HG02623 (cell line): ENCODE measurements at regions not wholly inside any gene's neighbourhood (a gene's known extent, or its start where the extent isn't known, plus 50 kb on each side); places are given as distances from the start of the nearest gene placed in this dataset.
A peak's percentile ranks its signal among the peaks of the same experiment; 100 is the strongest.
"Not testable (repeated sequence)": the region's sequence is repeated elsewhere in the genome, so short reads cannot be mapped to it uniquely, and the experiment has no call there.

Experiments
- ATAC-seq: cut with Tn5 transposase; IDR thresholded peaks from one replicate; pipeline ENCODE4 v1.9.1; 2021; ENCODE audit warnings: moderate library complexity; ENCODE audit not compliant: unreplicated experiment

- ATAC-seq, result no peak
These were observed 116.2 kb downstream of the RND3 start for GRCh38 chr2:150371044-150371818.

GRCh38 chr2:150370561-150370960, 116.9 kb downstream of the RND3 start:
- ATAC-seq, result no peak

GRCh38 chr2:150369862-150370261, 117.6 kb downstream of the RND3 start:
- ATAC-seq, result no peak

GRCh38 chr2:150358468-150358807, 129.0 kb downstream of the RND3 start:
- ATAC-seq, result no peak

- peak; percentile 84 for ATAC-seq
These were observed 129.5 kb downstream of the RND3 start for GRCh38 chr2:150357770-150358467.

GRCh38 chr2:150355440-150355839, 132.0 kb downstream of the RND3 start:
- ATAC-seq, result no peak

GRCh38 chr2:150353376-150353775, 134.1 kb downstream of the RND3 start:
- ATAC-seq, result no peak

- ATAC-seq, result no peak
These were observed 135.5 kb downstream of the RND3 start for GRCh38 chr2:150351922-150352321.

- no peak for ATAC-seq
These were observed 137.0 kb downstream of the RND3 start for GRCh38 chr2:150350500-150350899.

- ATAC-seq, result no peak
These were observed 140.7 kb downstream of the RND3 start for GRCh38 chr2:150346806-150347205.

GRCh38 chr2:150341982-150342680, 145.3 kb downstream of the RND3 start:
- ATAC-seq, result no peak

GRCh38 chr2:150339951-150340350, 147.5 kb downstream of the RND3 start:
- no peak for ATAC-seq

- no peak for ATAC-seq
These were observed 148.2 kb downstream of the RND3 start for GRCh38 chr2:150339282-150339681.

- no peak for ATAC-seq
These were observed 151.9 kb downstream of the RND3 start for GRCh38 chr2:150335596-150335995.

GRCh38 chr2:150332383-150332782, 155.1 kb downstream of the RND3 start:
- ATAC-seq, result no peak

- ATAC-seq, result no peak
These were observed 159.6 kb downstream of the RND3 start for GRCh38 chr2:150327564-150328489.

GRCh38 chr2:150325656-150326314, 161.7 kb downstream of the RND3 start:
- no peak for ATAC-seq

GRCh38 chr2:150323071-150323470, 164.4 kb downstream of the RND3 start:
- ATAC-seq, result not testable (repeated sequence)

GRCh38 chr2:150320608-150321007, 166.9 kb downstream of the RND3 start:
- ATAC-seq, result no peak
